HG03442 (cell line): ENCODE measurements at regions not wholly inside any gene's neighbourhood (a gene's known extent, or its start where the extent isn't known, plus 50 kb on each side); places are given as distances from the start of the nearest gene placed in this dataset.

Experiments used
- ATAC-seq: cut with Tn5 transposase; IDR thresholded peaks from one replicate; pipeline ENCODE4 v1.9.1; 2021; ENCODE audit warnings: mild to moderate bottlenecking, moderate library complexity; ENCODE audit not compliant: unreplicated experiment

DNA sequence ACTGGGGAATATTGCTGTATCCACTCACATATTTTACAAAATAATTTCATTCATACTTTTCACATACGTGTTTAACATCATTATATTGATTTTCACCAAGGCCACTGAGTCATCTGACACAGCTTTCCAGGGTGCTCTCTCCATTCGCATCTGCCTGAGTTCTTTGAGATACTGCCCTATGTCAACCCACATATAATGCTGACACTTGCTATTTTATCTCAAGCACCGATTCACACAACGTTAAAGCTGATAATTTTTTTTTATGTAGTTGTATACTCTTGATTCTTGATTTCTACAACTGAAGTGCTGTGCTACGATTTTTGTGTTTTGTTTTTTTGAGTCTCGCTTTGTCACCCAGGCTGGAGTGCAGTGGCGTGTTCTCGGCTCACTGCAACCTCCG, 249.8 kb upstream of the CDIN1 start:
- ATAC-seq, result no peak

- no peak for ATAC-seq
Observed at GRCh38 chr15:36330598-36330997, 248.8 kb upstream of the CDIN1 start.

- no peak for ATAC-seq
Observed at GRCh38 chr15:36331531-36332275, 247.7 kb upstream of the CDIN1 start.

GRCh38 chr15:36332301-36332700, 247.1 kb upstream of the CDIN1 start:
- no peak for ATAC-seq

- no peak for ATAC-seq
Observed at GRCh38 chr15:36332896-36333295, 246.5 kb upstream of the CDIN1 start.

GRCh38 chr15:36334059-36334458, 245.4 kb upstream of the CDIN1 start:
- no peak for ATAC-seq

- no peak for ATAC-seq
Observed at GRCh38 chr15:36335224-36335623, 244.2 kb upstream of the CDIN1 start.

- ATAC-seq, result no peak
Observed at GRCh38 chr15:36335659-36336058, 243.8 kb upstream of the CDIN1 start.

- no peak for ATAC-seq
Observed at GRCh38 chr15:36344887-36345286, 234.5 kb upstream of the CDIN1 start.

GRCh38 chr15:36347272-36347858, 232.1 kb upstream of the CDIN1 start:
- no peak for ATAC-seq

- ATAC-seq, result no peak
Observed at GRCh38 chr15:36356466-36356865, 223.0 kb upstream of the CDIN1 start.

DNA sequence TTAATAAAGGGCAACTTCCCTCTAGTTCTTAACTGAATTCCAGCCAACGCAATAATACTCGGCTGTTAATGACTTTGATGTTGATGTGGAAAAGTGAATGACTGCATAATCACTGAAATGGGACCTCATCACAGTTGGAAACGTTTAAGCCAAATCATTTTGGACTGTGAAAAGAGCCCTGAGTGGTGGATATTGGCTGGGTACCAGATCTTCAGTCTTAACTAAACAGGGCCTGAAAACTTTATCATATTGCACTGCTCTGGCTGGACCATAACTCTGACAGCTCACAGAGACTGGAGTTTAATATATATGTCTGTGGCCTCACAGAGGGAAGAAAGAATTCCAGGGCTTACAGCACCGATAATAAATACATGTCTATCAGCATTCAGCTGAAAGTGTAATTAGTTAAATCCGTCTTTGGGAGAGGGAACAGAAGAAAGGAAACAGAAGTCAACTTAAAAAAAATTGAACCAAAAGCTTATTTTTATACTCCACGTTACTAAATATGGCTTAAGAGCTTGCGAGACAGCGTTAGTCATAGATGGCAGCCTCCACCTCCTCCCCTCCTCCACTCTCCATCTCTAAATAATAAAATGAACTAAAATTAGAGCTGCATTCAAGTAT, 222.3 kb upstream of the CDIN1 start:
- no peak for ATAC-seq

- ATAC-seq, result no peak
Observed at GRCh38 chr15:36358094-36358493, 221.3 kb upstream of the CDIN1 start.

GRCh38 chr15:36358523-36358922, 220.9 kb upstream of the CDIN1 start:
- no peak for ATAC-seq

DNA sequence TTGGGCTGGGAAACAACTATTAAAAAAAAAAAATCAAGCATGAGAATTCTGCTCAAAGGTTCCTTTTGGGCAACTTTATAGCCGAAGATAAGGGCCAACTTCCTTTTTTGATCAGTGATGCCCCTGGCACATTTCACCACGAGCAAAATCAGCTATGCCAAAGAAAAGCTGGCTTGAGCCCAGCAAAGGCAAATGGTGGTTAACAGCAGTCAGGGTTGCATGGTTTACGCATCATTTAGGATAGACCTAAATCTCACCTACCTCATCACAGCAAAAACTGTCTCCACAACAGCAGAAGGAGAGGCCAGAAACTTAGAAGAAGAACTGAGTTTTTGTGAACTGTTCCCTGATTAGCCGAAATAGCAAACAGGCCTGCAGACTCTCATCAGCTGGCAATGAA, 220.1 kb upstream of the CDIN1 start:
- ATAC-seq, result no peak

- ATAC-seq, result no peak
Observed at GRCh38 chr15:36361351-36361870, 218.0 kb upstream of the CDIN1 start.

DNA sequence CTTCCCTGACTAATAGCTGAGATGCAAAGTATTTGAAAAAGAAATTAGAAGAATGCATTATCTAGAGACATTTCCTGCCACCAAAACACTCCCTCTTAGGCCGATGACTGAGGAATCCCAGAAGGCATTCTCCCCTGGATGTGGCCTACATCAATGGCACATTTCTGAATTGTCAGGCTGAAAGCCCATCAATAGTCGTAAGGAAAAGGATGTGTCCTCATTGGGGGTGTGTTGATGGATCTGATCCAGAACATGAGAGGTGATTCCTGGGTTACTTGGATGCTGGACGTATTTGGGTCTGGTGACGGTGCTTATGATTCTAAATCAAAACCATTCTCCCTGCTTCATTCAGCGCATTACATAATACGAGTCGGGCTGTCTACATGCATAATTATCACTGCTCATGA, 216.9 kb upstream of the CDIN1 start:
- ATAC-seq, result no peak

DNA sequence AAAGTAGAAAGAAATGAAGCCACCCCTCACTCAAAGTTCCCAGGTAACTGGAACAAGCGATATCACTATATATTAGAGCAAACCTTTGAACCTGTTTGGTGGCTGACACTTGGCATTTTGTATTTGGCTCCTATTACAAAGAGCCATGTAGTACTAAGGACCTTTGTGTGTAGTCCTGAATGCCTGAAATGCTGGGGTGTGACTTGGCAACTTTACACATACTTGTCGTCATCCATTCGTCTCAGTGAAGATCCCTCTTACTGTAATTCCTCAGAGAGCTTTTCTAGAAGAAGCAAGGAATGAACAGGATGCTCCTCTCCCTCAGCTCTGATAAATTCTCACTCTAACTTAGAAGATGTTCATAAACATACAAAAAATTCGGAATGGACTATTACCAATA, 216.1 kb upstream of the CDIN1 start:
- ATAC-seq, result no peak

GRCh38 chr15:36364377-36364776, 215.0 kb upstream of the CDIN1 start:
- no peak for ATAC-seq

DNA sequence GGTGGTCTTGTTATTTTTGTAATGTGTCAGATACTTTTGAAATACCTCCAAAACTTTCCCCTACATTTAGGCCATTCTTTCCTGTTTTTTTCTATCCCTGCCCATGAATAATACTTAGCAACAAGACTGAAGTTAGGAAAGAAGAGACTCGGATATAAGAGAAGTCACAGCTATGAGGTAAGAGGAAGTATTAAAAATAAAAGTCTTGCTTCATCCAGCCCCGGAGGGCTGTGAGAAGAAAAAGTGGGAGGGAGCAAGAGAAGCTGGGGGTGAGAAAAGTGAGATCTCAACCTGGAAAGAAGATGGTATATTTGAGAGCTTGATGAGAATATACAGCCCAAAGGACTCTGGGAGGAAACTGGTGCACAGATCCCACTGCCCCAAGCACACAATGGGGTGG, 213.5 kb upstream of the CDIN1 start:
- no peak for ATAC-seq

GRCh38 chr15:36370051-36370730, 209.2 kb upstream of the CDIN1 start:
- ATAC-seq, result no peak

GRCh38 chr15:36370731-36371112, 208.7 kb upstream of the CDIN1 start:
- no peak for ATAC-seq
